Keratinocyte (primary cell): ENCODE measurements at regions not wholly inside any gene's neighbourhood (a gene's known extent, or its start where the extent isn't known, plus 50 kb on each side); places are given as distances from the start of the nearest gene placed in this dataset.

ENCODE experiments used
- DNase-seq: peaks from one replicate; pipeline ENCODE4 v3.0.0-alpha.2; 2011; ENCODE audit warnings: low read depth, missing footprints, low spot score
- FAIRE-seq: peaks from 2 replicates; lab custom pipeline; 2011; peaks lifted over from hg19 to GRCh38; lab: Jason Lieb, UNC
- H2AFZ ChIP-seq: 2 replicates; pipeline ENCODE4 v1.6.0; 2012; ENCODE audit warnings: low read length, control low read depth, inconsistent platforms; ENCODE audit not compliant: control insufficient read depth
- H3K27ac ChIP-seq: 2 replicates; pipeline ENCODE4 v1.5.1; 2011; ENCODE audit warnings: low read length; ENCODE audit not compliant: control insufficient read depth, insufficient read depth
- H3K27me3 ChIP-seq: 3 replicates; pipeline ENCODE4 v1.6.0; 2011; ENCODE audit warnings: low read length; ENCODE audit not compliant: control insufficient read depth, insufficient read depth; ENCODE audit errors: extremely low read depth
- H3K36me3 ChIP-seq, 2 experiments: 2 replicates in 1 of 2; 3 replicates in 1 of 2; pipeline ENCODE4 v1.5.1; 2011; ENCODE audit warnings: low read length in 2 of 2, mild to moderate bottlenecking in 1 of 2; ENCODE audit not compliant: control insufficient read depth in 2 of 2, insufficient read depth in 2 of 2; ENCODE audit errors: extremely low read depth in 1 of 2
- H3K4me1 ChIP-seq: 3 replicates; pipeline ENCODE4 v1.5.1; 2011; ENCODE audit warnings: low read length; ENCODE audit not compliant: control insufficient read depth, insufficient read depth; ENCODE audit errors: extremely low read depth
- H3K4me2 ChIP-seq: 3 replicates; pipeline ENCODE4 v1.6.0; 2011; ENCODE audit warnings: low read depth, low read length; ENCODE audit not compliant: control insufficient read depth, insufficient read depth; ENCODE audit errors: extremely low read depth
- H3K4me3 ChIP-seq, 3 experiments: fragments of 200-600 bp in 1 of 3; sonication (generic) in 1 of 3; 2 replicates in 2 of 3; 3 replicates in 1 of 3; pipeline ENCODE4 v1.5.1; 2011 to 2016; ENCODE audit warnings: low read length in 3 of 3, mild to moderate bottlenecking in 3 of 3, control low read depth in 2 of 3, inconsistent platforms in 1 of 3, low read depth in 1 of 3, mixed read lengths in 1 of 3, mixed run types in 1 of 3, moderate library complexity in 1 of 3; ENCODE audit not compliant: control insufficient read depth in 2 of 3, insufficient read depth in 2 of 3; ENCODE audit errors: extremely low read depth in 1 of 3
- H3K79me2 ChIP-seq: 2 replicates; pipeline ENCODE4 v1.6.0; 2012; ENCODE audit warnings: low read length; ENCODE audit not compliant: control insufficient read depth, insufficient read depth
- H3K9ac ChIP-seq: 3 replicates; pipeline ENCODE4 v1.6.0; 2011; ENCODE audit warnings: low read length; ENCODE audit not compliant: control insufficient read depth, insufficient read depth; ENCODE audit errors: extremely low read depth
- H3K9me1 ChIP-seq: 3 replicates; pipeline ENCODE4 v1.6.0; 2011; ENCODE audit warnings: low read length; ENCODE audit not compliant: control insufficient read depth, insufficient read depth; ENCODE audit errors: extremely low read depth
- H3K9me3 ChIP-seq: 2 replicates; pipeline ENCODE4 v1.5.1; 2012; ENCODE audit warnings: low read depth, low read length; ENCODE audit not compliant: control insufficient read depth
- H4K20me1 ChIP-seq: 3 replicates; pipeline ENCODE4 v1.6.0; 2011; ENCODE audit warnings: low read length; ENCODE audit not compliant: control insufficient read depth, insufficient read depth; ENCODE audit errors: extremely low read depth
- EZH2 ChIP-seq: IDR thresholded peaks from one replicate; pipeline ENCODE4 v1.6.1; 2012; ENCODE audit warnings: inconsistent platforms, mild to moderate bottlenecking, low read length, moderate library complexity
- dilution Hi-C: fragments of 300-500 bp; cut with MboI; formaldehyde crosslinking; loops from one replicate; pipeline ENCODE4 v1.7.0; 2020; ENCODE audit warnings: low sequenced_read_pairs; ENCODE audit not compliant: extremely low pct_ligation_motif_present
- TF ChIP-seq, protein P1 (sequence below), 3 experiments: IDR thresholded peaks in 1 of 3; conservative IDR thresholded peaks in 1 of 3; optimal IDR thresholded peaks in 1 of 3; 2 replicates in 2 of 3; 3 replicates in 1 of 3; pipeline versions ENCODE3 to v1.5.1; 2011; ENCODE audit warnings: low read length in 3 of 3, mild to moderate bottlenecking in 3 of 3, moderate library complexity in 2 of 3, control low read depth in 1 of 3, inconsistent platforms in 1 of 3; ENCODE audit not compliant: insufficient read depth in 2 of 3; ENCODE audit errors: extremely low read depth in 1 of 3

- H3K4me3 ChIP-seq = no peak overlapping the region
- no peaks in the 10 kb centered on the region for H3K9me1 ChIP-seq
- H3K9me3 ChIP-seq = no peaks in the 10 kb centered on the region
- FAIRE-seq (no peak), DNase-seq (no peak)
- H3K4me2 ChIP-seq = no peak overlapping the region
- no peak overlapping the region for H2AFZ ChIP-seq
- no peaks in the 10 kb centered on the region for H4K20me1 ChIP-seq
- H3K36me3 ChIP-seq = no peaks in the 10 kb centered on the region
- no peak overlapping the region for H3K27ac ChIP-seq
- no peaks in the 10 kb centered on the region for H3K27me3 ChIP-seq
- TF ChIP-seq EZH2 = no peak
- TF ChIP-seq, protein P1, sequence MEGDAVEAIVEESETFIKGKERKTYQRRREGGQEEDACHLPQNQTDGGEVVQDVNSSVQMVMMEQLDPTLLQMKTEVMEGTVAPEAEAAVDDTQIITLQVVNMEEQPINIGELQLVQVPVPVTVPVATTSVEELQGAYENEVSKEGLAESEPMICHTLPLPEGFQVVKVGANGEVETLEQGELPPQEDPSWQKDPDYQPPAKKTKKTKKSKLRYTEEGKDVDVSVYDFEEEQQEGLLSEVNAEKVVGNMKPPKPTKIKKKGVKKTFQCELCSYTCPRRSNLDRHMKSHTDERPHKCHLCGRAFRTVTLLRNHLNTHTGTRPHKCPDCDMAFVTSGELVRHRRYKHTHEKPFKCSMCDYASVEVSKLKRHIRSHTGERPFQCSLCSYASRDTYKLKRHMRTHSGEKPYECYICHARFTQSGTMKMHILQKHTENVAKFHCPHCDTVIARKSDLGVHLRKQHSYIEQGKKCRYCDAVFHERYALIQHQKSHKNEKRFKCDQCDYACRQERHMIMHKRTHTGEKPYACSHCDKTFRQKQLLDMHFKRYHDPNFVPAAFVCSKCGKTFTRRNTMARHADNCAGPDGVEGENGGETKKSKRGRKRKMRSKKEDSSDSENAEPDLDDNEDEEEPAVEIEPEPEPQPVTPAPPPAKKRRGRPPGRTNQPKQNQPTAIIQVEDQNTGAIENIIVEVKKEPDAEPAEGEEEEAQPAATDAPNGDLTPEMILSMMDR (optimal IDR thresholded peaks at IDR 0.05 in 1 of 3, IDR thresholded peaks at IDR 0.05 in 1 of 3, conservative IDR thresholded peaks at IDR 0.05 in 1 of 3; ENCODE audit: extremely low read depth in 1 of 3, insufficient read depth in 2 of 3, low read length in 3 of 3) = no peak
- dilution Hi-C loops = no loop called here
- H3K79me2 ChIP-seq = no peaks in the 10 kb centered on the region
- H3K9ac ChIP-seq = no peak overlapping the region
- H3K4me1 ChIP-seq = no peaks in the 10 kb centered on the region
These were observed 545.6 kb upstream of the ZNF385D start for GRCh38 chr3:22296601-22297000.

DNA sequence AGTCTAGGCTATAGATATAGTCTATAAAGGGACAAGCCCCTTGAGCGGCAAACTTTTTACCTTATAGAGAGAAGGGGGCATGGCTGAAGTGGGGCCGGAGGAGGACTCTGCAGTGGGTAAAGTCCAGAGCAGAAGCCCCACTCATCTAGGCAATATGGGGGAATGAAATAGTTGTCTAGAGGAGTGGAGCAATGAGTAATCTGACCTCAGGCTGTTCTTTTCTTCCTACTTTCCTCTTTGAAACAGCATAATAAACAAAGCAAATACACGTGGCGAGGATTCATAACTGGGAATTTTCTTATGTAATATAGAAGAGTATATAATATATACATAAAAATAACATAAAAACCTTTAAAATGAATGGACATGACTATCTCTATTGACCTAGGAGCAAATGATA is 546.4 kb upstream of the ZNF385D start:
- dilution Hi-C loops = no loop called here
- Histone ChIP-seq H3K79me2 (no peaks in the 10 kb centered on the region), H3K9ac (no peak overlapping the region), H3K36me3 (no peaks in the 10 kb centered on the region), H3K4me3 (no peak overlapping the region), H3K9me3 (no peaks in the 10 kb centered on the region), H3K9me1 (no peaks in the 10 kb centered on the region), H3K27me3 (no peaks in the 10 kb centered on the region), H4K20me1 (no peaks in the 10 kb centered on the region), H3K27ac (no peak overlapping the region), H2AFZ (no peak overlapping the region), H3K4me2 (no peak overlapping the region), H3K4me1 (no peaks in the 10 kb centered on the region)
- no peak for FAIRE-seq
- TF ChIP-seq, protein P1 (optimal IDR thresholded peaks at IDR 0.05 in 1 of 3, IDR thresholded peaks at IDR 0.05 in 1 of 3, conservative IDR thresholded peaks at IDR 0.05 in 1 of 3; ENCODE audit: extremely low read depth in 1 of 3, insufficient read depth in 2 of 3, low read length in 3 of 3) = no peak
- no peak for TF ChIP-seq EZH2
- DNase-seq = no peak
